NCI-H510A treated with DMSO at 0.1 percent for 48 hours (cell line): ENCODE measurements at regions not wholly inside any gene's neighbourhood (a gene's known extent, or its start where the extent isn't known, plus 50 kb on each side); places are given as distances from the start of the nearest gene placed in this dataset.

ENCODE experiments used
- DNase-seq: peaks from one replicate; lab custom pipeline; 2025; lab: John Stamatoyannopoulos, UW

- DNase-seq: no peak
Measured at GRCh38 chr10:4343091-4343490, 482.9 kb upstream of the AKR1E2 start.

- DNase-seq: no peak
Measured at GRCh38 chr10:4338768-4339167, 487.2 kb upstream of the AKR1E2 start.

- no peak for DNase-seq
Measured at GRCh38 chr10:4337563-4337962, 488.4 kb upstream of the AKR1E2 start.

- no peak for DNase-seq
Measured at GRCh38 chr10:4334871-4335270, 491.1 kb upstream of the AKR1E2 start.

- DNase-seq: no peak
Measured at GRCh38 chr10:4334015-4334414, 492.0 kb upstream of the AKR1E2 start.

GRCh38 chr10:4333459-4333894, 492.5 kb upstream of the AKR1E2 start:
- DNase-seq: no peak

- no peak for DNase-seq
Measured at GRCh38 chr10:4332764-4333458, 493.1 kb upstream of the AKR1E2 start.

GRCh38 chr10:4331150-4331549, 494.9 kb upstream of the AKR1E2 start:
- no peak for DNase-seq

GRCh38 chr10:4330636-4331035, 495.4 kb upstream of the AKR1E2 start:
- DNase-seq: no peak

- DNase-seq: no peak
Measured at GRCh38 chr10:4329225-4329624, 496.8 kb upstream of the AKR1E2 start.

GRCh38 chr10:4326647-4327046, 499.4 kb upstream of the AKR1E2 start:
- no peak for DNase-seq

GRCh38 chr10:4319870-4320367, 506.1 kb upstream of the AKR1E2 start:
- DNase-seq: no peak

- no peak for DNase-seq
Measured at GRCh38 chr10:4316161-4316810, 509.7 kb upstream of the AKR1E2 start.

GRCh38 chr10:4315551-4315950, 510.5 kb upstream of the AKR1E2 start:
- no peak for DNase-seq

GRCh38 chr10:4313051-4313450, 513.0 kb upstream of the AKR1E2 start:
- no peak for DNase-seq

GRCh38 chr10:4312051-4312835, 513.8 kb upstream of the AKR1E2 start:
- no peak for DNase-seq

GRCh38 chr10:4310172-4310571, 515.8 kb upstream of the AKR1E2 start:
- DNase-seq: no peak

- DNase-seq: no peak
Measured at GRCh38 chr10:4307910-4308309, 518.1 kb upstream of the AKR1E2 start.

- no peak for DNase-seq
Measured at GRCh38 chr10:4306871-4307270, 519.1 kb upstream of the AKR1E2 start.

- no peak for DNase-seq
Measured at GRCh38 chr10:4303045-4303444, 518.0 kb upstream of the KLF6 start.

GRCh38 chr10:4301291-4302045, 516.5 kb upstream of the KLF6 start:
- DNase-seq: no peak

GRCh38 chr10:4296161-4296560, 511.2 kb upstream of the KLF6 start:
- DNase-seq: no peak
